Stimulated activated CD8-positive, alpha-beta memory T cell treated with anti-CD3 and anti-CD28 coated beads, Interleukin-15, amount 100 ng/mL, for 1 hour (primary cell): ENCODE measurements at regions not wholly inside any gene's neighbourhood (a gene's known extent, or its start where the extent isn't known, plus 50 kb on each side); places are given as distances from the start of the nearest gene placed in this dataset.
"Not testable (repeated sequence)": the region's sequence is repeated elsewhere in the genome, so short reads cannot be mapped to it uniquely, and the experiment has no call there.

Source experiments
- DNase-seq: peaks from one replicate; pipeline ENCODE4 v3.0.0-alpha.2; 2020; ENCODE audit warnings: low read depth

DNA sequence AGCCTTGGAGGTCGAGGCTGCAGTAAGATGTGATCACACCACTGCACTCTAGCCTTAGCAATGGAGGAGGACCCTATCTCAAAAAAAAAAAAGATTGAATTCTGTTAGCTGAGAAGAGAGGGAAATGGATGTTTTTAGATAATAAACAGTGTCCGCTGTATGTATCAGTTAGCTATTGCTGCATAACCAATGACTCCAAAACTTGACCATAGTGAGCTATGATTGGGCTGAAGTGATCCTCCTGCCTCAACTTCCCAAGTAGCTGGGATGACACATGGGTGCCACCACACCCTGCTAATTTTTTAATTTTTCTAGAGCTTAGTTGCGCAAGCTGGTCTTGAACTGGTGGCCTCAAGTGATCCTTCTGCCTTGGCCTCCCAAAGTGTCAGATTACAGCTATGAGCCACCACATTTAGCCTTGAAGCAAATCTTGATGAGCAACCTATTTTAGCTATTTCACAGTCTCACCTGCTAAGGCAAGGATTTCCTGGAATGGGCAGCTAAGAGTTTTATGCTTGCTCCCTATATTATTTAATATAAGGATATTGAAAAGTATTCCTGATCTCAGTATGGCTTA, 68.3 kb upstream of the ATF7IP2 start:
- DNase-seq = no peak

- DNase-seq = no peak
Observed at GRCh38 chr16:10318798-10319500, 66.9 kb upstream of the ATF7IP2 start.

DNA sequence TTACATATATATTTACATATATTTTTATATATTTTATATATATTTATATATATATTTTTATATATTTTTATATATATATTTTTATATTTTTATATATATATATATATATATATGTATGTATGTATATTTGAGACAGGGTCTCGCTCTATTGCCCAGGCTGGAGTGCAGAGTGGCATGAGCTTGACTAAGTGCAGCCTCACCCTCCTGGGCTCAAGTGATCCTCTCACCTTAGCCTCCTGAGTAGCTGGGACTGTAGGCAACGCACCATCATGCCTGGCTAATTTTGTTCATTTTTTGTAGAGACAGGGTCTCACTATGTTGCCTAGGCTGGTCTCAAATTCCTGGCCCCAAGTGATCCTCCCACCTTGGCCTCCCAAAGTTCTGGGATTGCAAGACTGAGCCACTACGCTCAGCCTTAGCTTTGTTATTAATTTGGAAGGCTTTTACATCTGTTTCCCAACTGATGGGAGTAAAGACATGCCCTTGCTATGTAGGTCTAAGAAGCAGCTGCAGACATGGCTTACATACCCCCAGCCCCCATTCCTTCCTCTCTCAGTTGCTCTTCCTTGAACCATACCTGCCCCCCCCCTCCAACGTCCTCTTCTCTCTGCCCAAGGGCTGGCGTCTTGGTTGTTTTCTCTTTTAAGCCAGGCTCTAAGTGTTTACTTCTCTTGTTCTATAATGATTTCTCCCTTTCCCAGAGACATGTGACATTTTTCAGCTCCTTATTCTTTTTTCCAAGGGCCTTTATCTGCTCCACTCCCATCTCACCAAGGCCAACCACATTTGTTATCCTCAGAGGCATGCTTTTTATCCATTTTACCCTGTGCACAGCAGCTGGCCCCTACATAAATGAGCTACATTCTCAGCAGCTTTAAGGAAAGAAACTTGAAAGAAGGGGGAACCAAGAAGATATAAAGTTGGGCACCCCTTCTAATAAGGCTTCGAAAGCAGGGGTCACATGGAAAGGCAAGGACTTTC, 64.2 kb upstream of the ATF7IP2 start:
- DNase-seq = no peak

DNA sequence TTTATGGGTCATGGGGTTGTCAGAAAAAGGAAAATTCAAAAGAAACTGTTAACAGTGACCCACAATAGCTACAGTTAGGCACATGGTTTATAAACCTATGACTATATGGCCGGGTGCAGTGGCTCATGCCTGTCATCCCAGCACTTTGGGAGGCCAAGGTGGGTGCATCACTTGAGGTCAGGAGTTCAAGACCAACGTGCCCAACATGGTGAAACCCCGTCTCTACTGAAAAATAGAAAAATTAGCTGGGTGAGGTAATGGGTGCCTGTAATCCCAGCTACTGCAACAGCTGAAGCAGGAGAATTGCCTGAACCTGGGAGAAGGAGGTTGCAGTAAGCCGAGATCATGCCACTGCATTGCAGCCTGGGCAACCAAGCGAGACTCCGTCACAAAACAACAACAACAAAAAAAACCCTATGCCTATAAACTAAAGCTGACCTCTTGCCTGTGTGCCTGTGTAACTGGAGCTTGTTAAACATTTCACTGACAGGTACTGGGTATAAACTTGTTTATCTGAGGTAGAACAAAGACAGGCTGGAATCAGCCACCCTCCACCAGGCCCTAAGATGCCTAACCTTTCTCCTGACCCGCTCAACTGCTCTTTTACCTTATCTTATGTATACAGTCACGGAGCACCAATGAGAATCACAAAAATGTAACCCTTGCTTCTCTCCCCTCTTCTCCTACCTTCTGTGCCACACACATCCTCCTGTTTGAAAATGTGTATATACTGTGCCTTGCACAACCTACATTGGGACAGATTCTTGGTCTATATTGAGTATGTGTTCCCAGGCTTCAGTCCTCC, 62.9 kb upstream of the ATF7IP2 start:
- DNase-seq = no peak

GRCh38 chr16:10323528-10323869, 62.4 kb upstream of the ATF7IP2 start:
- no peak for DNase-seq

DNA sequence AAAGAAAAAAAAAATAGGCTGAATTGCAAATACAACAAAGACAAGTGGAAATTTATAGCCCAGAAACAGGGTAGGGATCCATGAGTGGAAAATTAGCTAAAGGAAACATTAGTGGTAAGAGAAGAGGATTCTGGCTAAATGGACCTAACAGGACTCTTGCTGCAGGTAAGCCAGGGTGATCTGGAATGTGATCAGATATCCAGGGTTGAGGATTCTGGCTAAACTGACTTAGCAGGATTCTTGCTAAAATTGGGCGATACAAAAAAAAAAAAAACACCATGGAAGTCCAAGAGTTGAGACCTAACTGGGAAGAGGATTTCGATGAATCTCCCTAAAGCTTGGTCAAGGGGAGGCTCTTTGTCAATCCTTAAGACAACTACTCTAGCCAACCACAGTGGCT, 61.7 kb upstream of the ATF7IP2 start:
- DNase-seq = no peak

DNA sequence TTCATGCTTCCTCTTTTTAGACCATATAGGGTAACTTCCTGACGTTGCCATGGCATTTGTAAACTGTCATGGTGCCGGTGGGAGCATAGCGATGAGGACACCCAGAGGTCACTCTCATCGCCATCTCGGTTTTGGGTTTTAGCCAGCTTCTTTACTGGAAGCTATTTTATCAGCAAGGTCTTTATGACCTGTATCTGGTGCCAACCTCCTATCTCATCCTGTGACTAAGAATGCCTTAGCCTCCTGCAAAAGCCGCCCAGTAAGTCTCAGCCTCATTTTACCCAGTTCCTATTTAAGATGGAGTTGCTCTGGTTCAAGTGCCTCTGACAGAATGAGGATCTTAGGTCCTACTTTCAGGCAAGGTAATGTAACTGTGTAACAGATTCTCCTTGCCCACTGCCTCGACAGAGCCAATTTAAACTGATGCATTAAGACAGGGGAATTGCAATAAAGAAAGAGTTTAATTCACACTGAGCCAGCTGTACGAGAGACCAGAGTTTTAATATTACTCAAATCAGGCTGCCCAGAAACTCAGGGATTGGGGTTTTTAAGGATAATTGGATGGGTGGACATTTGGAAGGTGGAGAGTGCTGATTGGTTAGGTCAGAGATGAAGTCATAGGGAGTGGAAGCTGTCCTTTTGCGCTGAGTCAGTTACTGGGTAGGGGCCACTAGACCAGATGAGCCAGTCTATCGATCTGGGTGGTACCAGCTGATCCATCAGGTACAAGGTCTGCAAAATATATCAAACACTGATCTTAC, 59.9 kb upstream of the ATF7IP2 start:
- no peak for DNase-seq

DNA sequence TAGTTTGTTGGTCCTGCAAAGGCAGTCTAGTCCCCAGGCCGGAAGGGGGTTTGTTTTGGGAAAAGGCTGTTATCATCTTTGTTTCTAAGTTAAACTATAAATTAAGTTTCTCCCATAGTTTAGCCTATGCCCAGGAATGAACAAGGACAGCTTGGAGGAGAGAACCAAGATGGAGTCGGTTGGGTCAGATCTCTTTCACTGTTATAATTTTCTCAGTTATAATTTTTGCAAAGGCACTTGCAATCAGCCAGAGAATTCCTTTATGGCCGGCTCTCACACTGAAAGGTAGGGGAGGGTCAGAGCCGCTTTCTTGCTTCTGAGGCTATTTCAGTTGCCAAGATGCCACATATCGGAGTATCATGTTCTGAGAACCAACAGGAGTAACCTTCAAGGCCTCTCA, 59.2 kb upstream of the ATF7IP2 start:
- no peak for DNase-seq

DNA sequence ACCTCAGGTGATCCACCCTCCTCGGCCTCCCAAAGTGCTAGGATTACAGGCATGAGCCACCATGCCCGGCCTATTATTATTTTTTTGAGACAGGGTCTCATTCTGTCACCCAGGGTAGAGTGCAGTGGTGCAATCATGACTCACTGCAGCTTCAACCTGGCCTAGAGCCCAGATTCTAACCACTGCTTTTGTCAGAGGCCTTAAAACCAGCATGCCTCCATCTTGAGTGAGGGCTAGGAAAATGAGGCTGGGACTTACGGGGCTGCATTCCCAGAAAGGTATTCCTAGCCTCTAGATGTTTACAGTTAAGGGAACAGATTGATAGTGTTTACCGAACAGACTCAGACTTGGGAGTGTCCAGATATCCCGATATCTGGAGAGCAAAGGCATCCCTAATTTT, 57.6 kb upstream of the ATF7IP2 start:
- not testable (repeated sequence) for DNase-seq

DNA sequence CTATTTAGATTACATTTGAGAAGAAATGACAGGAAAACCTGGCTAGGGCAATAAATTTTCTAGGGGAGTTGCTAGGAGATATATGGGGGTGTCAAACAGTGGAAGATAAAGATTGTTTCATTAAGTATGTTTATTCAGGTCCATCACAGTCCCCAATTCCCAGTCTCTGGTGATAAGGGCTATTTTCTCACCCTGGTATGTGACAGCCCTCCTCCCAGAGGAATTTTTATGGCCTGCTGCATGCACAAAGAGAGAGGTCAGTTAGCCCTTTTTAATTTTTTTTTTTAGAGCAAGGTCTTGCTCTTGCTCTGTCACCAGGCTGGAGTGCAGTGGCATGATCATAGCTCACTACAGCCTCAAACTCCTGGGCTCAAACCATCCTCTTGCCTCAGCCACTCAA, 53.6 kb upstream of the ATF7IP2 start:
- no peak for DNase-seq

DNA sequence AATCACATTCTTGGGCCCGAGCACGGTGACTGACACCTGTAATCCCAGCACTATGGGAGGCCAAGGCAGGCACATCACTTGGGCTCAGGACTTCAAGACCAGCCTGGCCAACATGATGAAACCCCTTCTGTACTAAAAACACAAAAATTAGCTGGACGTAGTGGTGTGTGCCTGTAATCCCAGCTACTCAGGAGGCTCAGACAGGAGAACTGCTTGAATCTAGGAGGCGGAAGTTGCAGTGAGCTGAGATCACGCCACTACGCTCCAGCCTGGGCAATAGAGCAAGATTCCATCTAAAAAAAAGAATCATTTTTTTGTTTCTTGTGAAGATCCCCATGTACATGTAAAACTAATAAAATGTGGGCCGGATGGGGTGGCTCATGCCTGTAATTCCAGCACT, 53.1 kb upstream of the ATF7IP2 start:
- DNase-seq = no peak

DNA sequence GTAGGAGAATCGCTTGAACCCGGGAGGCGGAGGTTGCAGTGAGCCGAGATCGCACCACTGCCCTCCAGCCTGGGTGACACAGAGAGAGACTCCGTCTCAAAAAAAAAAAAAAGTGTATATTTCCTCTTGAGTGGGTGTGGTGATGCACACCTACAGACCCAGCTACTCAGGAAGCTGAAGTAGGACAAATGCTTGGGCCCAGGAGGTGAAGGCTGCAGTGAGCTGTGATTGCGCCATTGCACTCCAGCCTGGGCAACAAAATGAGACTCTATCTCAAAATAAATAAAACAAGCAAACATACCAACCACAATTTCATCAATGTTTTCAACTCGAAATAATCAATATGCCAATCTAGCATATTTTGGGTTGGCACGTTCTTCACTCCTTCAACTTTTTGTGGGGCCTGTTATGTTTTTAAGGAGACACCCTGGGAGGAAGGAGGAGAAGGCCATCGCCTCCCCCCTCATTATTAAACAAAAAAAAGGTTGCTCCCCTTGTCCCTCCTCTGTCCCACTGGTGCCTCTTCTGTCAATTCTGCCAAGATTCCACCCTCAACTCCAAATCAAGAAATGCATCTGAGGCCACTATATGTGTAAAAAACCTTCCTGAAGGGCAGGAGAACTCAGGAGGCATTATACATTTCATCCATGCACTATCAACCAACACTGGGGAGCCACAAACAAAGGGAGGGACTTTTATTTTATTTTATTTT, 52.4 kb upstream of the ATF7IP2 start:
- DNase-seq = no peak

DNA sequence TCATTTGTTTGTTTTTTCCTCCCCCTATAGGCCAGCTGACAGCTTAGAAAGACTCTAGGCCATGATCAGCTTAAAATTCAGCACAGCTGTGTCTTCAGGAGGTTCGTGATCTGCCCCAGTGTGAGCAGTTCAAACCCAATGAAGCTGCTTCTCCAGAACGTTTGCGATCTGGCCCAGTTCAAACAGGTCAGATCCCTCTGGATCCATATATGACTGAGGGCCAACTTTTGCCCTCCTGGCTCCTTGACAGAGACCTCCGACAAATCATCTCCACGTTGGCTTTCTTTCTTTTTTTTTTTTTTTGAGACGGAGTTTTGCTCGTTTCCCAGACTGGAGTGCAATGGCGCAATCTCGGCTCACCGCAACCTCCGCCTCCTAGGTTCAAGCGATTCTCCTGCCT, 50.2 kb upstream of the ATF7IP2 start:
- no peak for DNase-seq
